ENCODE measurements at regions not wholly inside any gene's neighbourhood (a gene's known extent, or its start where the extent isn't known, plus 50 kb on each side); places are given as distances from the start of the nearest gene placed in this dataset.

DNA sequence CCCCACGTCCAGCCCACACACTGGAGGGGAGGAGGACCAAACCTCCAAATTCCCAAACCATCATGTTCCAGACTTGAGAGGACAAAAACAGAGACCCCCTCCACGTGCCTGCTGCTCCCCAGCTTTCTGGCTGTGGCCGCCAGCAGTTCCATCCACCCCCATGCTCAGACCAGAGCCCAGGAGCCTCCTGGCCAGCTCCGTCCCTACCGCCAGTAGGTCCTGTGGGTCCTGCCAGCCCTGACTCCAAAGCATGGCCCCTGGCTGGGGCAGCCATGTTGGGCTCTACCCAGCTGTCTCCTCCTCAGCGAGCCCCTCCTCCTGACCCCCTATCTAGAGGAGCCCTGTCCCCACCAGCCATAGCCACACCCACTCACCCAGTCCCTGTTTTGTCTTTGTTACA, 227.3 kb upstream of the RTL1 start:
- TF ChIP-seq, protein P1, sequence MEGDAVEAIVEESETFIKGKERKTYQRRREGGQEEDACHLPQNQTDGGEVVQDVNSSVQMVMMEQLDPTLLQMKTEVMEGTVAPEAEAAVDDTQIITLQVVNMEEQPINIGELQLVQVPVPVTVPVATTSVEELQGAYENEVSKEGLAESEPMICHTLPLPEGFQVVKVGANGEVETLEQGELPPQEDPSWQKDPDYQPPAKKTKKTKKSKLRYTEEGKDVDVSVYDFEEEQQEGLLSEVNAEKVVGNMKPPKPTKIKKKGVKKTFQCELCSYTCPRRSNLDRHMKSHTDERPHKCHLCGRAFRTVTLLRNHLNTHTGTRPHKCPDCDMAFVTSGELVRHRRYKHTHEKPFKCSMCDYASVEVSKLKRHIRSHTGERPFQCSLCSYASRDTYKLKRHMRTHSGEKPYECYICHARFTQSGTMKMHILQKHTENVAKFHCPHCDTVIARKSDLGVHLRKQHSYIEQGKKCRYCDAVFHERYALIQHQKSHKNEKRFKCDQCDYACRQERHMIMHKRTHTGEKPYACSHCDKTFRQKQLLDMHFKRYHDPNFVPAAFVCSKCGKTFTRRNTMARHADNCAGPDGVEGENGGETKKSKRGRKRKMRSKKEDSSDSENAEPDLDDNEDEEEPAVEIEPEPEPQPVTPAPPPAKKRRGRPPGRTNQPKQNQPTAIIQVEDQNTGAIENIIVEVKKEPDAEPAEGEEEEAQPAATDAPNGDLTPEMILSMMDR (IDR thresholded peaks at IDR 0.05), result no peak
- no peak for TF ChIP-seq POLR2A (IDR thresholded peaks at IDR 0.05; ENCODE audit: low read depth)
